IMR-90 (cell line): ENCODE measurements at regions not wholly inside any gene's neighbourhood (a gene's known extent, or its start where the extent isn't known, plus 50 kb on each side); places are given as distances from the start of the nearest gene placed in this dataset.

Experiments used
- BHLHE40 ChIP-seq: fragments of 150-350 bp; IDR thresholded peaks from 2 replicates; pipeline ENCODE4 v1.6.1; 2016; ENCODE audit warnings: mild to moderate bottlenecking, low read depth, low read length
- CEBPB ChIP-seq: IDR thresholded peaks from 2 replicates; pipeline ENCODE4 v1.6.1; 2012; ENCODE audit warnings: low read depth, low read length, improper control_type of control experiment
- MAZ ChIP-seq: IDR thresholded peaks from 2 replicates; pipeline ENCODE4 v1.6.1; 2012; ENCODE audit warnings: low read depth, mild to moderate bottlenecking, low read length, improper control_type of control experiment, moderate library complexity, borderline replicate concordance
- POLR2A ChIP-seq: IDR thresholded peaks from 2 replicates; pipeline ENCODE4 v1.6.1; 2012; ENCODE audit warnings: mild to moderate bottlenecking, low read depth, low read length
- RAD21 ChIP-seq: IDR thresholded peaks from 2 replicates; pipeline ENCODE4 v1.6.1; 2012; ENCODE audit warnings: low read length, improper control_type of control experiment
- RCOR1 ChIP-seq: IDR thresholded peaks from 2 replicates; pipeline ENCODE4 v1.6.1; 2012; ENCODE audit warnings: mild to moderate bottlenecking, low read length, improper control_type of control experiment; ENCODE audit not compliant: insufficient replicate concordance
- SMC3 ChIP-seq: fragments of 150-350 bp; IDR thresholded peaks from 2 replicates; pipeline ENCODE4 v1.6.1; 2016; ENCODE audit warnings: low read depth, mild to moderate bottlenecking, antibody characterized with exemption, low read length, moderate library complexity
- TF ChIP-seq, protein P1 (sequence below): fragments of 150-350 bp; IDR thresholded peaks from 2 replicates; pipeline ENCODE4 v1.6.1; 2017; ENCODE audit warnings: mild to moderate bottlenecking, antibody characterized with exemption, low read length, low read depth
- TF ChIP-seq, protein P2 (sequence below): conservative IDR thresholded peaks from 2 replicates; pipeline ENCODE4 v1.5.1; 2012; ENCODE audit warnings: mild to moderate bottlenecking, low read depth, low read length, improper control_type of control experiment

DNA sequence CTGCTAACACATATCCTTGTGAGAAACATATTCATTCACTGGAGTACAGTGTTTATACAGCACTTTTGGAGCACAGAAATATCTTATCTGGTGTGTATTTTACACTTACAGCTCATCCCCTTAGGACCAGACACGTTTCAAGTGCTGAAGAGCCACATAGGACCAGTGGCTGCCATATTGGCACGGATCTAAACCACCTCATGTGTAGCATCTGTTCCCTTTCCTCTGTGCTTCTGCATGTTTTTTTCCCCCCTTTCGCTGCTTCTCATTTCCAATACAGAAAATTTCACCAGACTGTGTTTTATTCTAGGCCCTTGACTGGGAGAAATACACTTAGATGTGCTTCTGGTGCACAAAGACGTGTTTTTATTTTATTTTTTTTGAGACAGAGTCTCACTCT, 69.7 kb upstream of the RBMX start:
- TF ChIP-seq, protein P1, sequence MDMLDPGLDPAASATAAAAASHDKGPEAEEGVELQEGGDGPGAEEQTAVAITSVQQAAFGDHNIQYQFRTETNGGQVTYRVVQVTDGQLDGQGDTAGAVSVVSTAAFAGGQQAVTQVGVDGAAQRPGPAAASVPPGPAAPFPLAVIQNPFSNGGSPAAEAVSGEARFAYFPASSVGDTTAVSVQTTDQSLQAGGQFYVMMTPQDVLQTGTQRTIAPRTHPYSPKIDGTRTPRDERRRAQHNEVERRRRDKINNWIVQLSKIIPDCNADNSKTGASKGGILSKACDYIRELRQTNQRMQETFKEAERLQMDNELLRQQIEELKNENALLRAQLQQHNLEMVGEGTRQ: no peak
- TF ChIP-seq RCOR1 (no peak), MAZ (no peak), POLR2A (no peak), RAD21 (no peak), SMC3 (no peak), CEBPB (no peak), BHLHE40 (no peak)
- TF ChIP-seq, protein P2, sequence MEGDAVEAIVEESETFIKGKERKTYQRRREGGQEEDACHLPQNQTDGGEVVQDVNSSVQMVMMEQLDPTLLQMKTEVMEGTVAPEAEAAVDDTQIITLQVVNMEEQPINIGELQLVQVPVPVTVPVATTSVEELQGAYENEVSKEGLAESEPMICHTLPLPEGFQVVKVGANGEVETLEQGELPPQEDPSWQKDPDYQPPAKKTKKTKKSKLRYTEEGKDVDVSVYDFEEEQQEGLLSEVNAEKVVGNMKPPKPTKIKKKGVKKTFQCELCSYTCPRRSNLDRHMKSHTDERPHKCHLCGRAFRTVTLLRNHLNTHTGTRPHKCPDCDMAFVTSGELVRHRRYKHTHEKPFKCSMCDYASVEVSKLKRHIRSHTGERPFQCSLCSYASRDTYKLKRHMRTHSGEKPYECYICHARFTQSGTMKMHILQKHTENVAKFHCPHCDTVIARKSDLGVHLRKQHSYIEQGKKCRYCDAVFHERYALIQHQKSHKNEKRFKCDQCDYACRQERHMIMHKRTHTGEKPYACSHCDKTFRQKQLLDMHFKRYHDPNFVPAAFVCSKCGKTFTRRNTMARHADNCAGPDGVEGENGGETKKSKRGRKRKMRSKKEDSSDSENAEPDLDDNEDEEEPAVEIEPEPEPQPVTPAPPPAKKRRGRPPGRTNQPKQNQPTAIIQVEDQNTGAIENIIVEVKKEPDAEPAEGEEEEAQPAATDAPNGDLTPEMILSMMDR: no peak
